Cardiac fibroblast (primary cell): ENCODE measurements at regions not wholly inside any gene's neighbourhood (a gene's known extent, or its start where the extent isn't known, plus 50 kb on each side); places are given as distances from the start of the nearest gene placed in this dataset.
A peak's percentile ranks its signal among the peaks of the same experiment; 100 is the strongest.
"Not testable (repeated sequence)": the region's sequence is repeated elsewhere in the genome, so short reads cannot be mapped to it uniquely, and the experiment has no call there.

Experiments used
- DNase-seq, 2 donors: peaks; one replicate each; pipeline versions ENCODE4 v3.0.0 to v3.0.0-alpha.2; 2010; ENCODE audit warnings: low read depth in 2 of 2
- H3K4me3 ChIP-seq, 2 donors: replicated peaks in 1 of 2; 1 replicate in 1 of 2; 2 replicates in 1 of 2; pipeline ENCODE4 v1.5.1; 2011; ENCODE audit warnings: low read depth in 2 of 2, low read length in 2 of 2, mild to moderate bottlenecking in 2 of 2, moderate library complexity in 1 of 2
- CTCF ChIP-seq: IDR thresholded peaks from one replicate; pipeline ENCODE4 v1.5.1; 2011; ENCODE audit warnings: low read depth, mild to moderate bottlenecking, low read length, inconsistent platforms

- no peak for TF ChIP-seq CTCF
- DNase-seq: no peak
- H3K4me3 ChIP-seq: no peak overlapping the region
These were observed 103.4 kb downstream of the FANCF start for GRCh38 chr11:22522225-22522624.

- no peak for TF ChIP-seq CTCF
These were observed 104.4 kb downstream of the FANCF start for GRCh38 chr11:22521226-22521625.

GRCh38 chr11:22520521-22520920, 105.1 kb downstream of the FANCF start:
- no peak for TF ChIP-seq CTCF
- no peak for DNase-seq
- H3K4me3 ChIP-seq: no peak overlapping the region

More at GRCh38 chr11:22521226-22521625, 104.4 kb downstream of the FANCF start:
- DNase-seq: peak; percentile 7 to 76
- H3K4me3 ChIP-seq: no peak overlapping the region

- peak in 1 of 2 donors; percentile 40 for DNase-seq
- not testable (repeated sequence) for H3K4me3 ChIP-seq
These were observed 107.3 kb downstream of the FANCF start for GRCh38 chr11:22518344-22518743.

GRCh38 chr11:22516111-22516510, 109.5 kb downstream of the FANCF start:
- DNase-seq: no peak
- TF ChIP-seq CTCF: no peak
- H3K4me3 ChIP-seq: no peak overlapping the region

- TF ChIP-seq CTCF: no peak
These were observed 113.2 kb downstream of the FANCF start for GRCh38 chr11:22512457-22512856.

GRCh38 chr11:22510741-22511140, 114.9 kb downstream of the FANCF start:
- peak; percentile 3 to 61 for DNase-seq
- H3K4me3 ChIP-seq: no peak overlapping the region
- TF ChIP-seq CTCF: no peak

More at GRCh38 chr11:22512457-22512856, 113.2 kb downstream of the FANCF start:
- no peak for DNase-seq
- H3K4me3 ChIP-seq: no peak overlapping the region

GRCh38 chr11:22510010-22510409, 115.6 kb downstream of the FANCF start:
- TF ChIP-seq CTCF: no peak
- H3K4me3 ChIP-seq: no peak overlapping the region

More at GRCh38 chr11:22510010-22510409, 115.6 kb downstream of the FANCF start:
- DNase-seq: no peak
